GM19438 (cell line): ENCODE measurements at regions not wholly inside any gene's neighbourhood (a gene's known extent, or its start where the extent isn't known, plus 50 kb on each side); places are given as distances from the start of the nearest gene placed in this dataset.
"Not testable (repeated sequence)": the region's sequence is repeated elsewhere in the genome, so short reads cannot be mapped to it uniquely, and the experiment has no call there.

ENCODE experiments used
- ATAC-seq: cut with Tn5 transposase; IDR thresholded peaks from one replicate; pipeline ENCODE4 v1.9.1; 2021; ENCODE audit warnings: low read depth; ENCODE audit not compliant: unreplicated experiment

- ATAC-seq = no peak
Observed at GRCh38 chr10:3919709-3920308, 134.8 kb upstream of the KLF6 start.

- ATAC-seq = not testable (repeated sequence)
Observed at GRCh38 chr10:3917392-3917791, 132.4 kb upstream of the KLF6 start.

- ATAC-seq = no peak
Observed at GRCh38 chr10:3914733-3915132, 129.7 kb upstream of the KLF6 start.

DNA sequence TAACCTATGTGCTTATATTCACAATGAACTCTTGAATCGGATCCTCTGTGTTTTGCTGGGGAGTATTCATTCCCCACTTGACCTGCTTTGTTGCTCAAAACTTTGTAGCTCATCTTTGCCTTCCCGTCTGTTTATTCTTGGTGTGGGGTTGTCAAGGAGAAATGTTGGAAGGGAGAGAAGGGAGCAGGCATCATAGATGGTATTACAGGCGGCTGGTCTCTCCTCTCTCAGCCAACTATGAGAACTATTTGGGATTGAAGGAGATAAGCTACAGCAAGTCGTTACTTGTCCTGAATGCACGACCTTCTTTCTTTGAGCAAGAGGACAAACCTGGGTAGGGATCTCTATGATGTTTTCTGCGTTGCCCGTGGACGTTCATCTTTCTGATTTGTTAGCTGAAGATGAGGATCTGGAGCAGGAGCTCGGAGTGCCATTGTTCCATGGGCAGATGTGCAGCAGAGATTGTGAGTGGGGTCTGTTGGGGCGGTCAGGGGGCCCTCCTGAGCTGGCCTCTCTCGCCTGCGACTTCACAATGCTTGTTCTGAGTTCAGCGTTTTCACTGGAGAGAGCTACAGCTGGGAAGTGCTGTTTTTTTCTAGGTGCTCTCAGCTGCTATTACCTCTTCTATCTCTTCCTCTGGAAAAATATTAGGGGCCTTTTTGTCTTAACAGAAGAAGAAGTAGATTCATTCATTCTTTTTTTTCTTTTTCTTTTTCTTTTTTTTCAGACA is 126.9 kb upstream of the KLF6 start:
- no peak for ATAC-seq

DNA sequence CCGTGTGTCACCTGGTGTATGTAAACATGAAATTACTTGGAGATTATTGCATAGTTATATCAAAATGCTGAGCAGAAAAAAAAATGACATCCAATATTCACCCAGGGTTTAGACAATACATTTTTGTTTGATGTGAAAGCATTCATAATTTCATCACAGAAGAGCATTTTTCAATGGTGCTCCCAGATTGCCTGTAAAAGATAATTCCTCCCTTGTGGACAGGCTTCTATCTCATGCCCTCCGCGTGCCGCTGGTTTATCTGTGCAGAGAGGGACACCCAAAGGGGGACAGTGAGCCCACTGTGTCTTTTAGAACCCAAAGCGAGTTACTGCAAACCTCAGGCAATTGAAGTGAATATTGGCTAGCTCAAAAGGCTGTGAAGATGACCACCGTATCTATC is 126.2 kb upstream of the KLF6 start:
- ATAC-seq = no peak

GRCh38 chr10:3909339-3909738 is 124.3 kb upstream of the KLF6 start:
- no peak for ATAC-seq

GRCh38 chr10:3908183-3908582 is 123.2 kb upstream of the KLF6 start:
- no peak for ATAC-seq

- no peak for ATAC-seq
Observed at GRCh38 chr10:3907514-3907913, 122.5 kb upstream of the KLF6 start.

GRCh38 chr10:3906511-3907111 is 121.6 kb upstream of the KLF6 start:
- ATAC-seq = no peak

DNA sequence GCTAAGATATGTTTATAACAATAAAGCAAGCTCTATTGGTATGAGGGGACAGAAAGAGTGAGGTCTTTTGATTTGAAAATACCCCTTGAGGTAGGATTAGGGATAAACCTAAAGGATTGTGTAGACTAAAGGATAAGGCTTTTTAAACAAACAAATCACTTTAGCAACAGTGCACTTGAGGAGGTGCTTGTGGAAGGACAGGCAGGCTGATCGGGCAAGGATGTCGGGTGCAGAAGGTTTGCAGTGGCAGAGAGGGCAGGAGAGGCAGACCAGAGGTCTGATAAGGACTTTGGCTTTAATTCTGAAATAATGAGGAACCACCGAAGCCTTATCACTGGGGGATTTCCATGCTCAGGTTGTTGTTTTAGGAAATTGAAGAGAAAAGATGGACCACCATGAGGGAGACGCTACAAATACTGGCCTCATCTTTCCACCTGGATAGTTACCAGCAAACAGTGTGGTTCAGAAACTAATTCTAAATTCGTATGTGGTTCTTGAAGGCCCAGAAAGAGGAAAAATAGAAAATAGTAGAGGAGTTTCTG is 119.5 kb upstream of the KLF6 start:
- no peak for ATAC-seq

DNA sequence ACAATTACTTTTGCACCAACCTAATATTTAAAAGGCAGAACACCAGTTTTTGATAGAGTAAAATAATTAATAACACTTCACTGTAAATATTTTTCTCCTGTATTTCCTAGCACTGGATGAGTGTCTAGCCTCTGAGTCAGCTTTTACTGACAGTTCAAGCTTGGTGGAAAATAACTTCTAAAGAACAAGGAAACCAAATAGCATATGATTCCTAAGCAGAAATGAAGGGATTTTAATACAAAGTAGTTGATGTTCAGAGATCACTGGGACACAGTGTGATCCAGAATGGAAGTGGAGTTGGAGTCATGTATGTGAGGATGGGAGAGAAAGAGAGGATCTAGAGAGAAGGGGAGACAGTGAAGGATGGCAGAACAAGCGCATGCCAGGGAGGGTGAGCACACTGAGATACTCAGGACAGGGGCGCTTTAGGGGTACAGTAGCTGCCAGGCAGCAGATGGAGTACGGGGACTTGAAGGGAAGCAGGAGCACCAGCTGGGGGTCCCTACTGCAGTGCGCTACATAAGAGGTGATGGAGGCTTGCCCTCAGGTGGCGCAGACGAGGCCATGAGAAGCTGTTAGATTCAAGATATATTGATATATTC is 117.9 kb upstream of the KLF6 start:
- ATAC-seq = peak; percentile 25

DNA sequence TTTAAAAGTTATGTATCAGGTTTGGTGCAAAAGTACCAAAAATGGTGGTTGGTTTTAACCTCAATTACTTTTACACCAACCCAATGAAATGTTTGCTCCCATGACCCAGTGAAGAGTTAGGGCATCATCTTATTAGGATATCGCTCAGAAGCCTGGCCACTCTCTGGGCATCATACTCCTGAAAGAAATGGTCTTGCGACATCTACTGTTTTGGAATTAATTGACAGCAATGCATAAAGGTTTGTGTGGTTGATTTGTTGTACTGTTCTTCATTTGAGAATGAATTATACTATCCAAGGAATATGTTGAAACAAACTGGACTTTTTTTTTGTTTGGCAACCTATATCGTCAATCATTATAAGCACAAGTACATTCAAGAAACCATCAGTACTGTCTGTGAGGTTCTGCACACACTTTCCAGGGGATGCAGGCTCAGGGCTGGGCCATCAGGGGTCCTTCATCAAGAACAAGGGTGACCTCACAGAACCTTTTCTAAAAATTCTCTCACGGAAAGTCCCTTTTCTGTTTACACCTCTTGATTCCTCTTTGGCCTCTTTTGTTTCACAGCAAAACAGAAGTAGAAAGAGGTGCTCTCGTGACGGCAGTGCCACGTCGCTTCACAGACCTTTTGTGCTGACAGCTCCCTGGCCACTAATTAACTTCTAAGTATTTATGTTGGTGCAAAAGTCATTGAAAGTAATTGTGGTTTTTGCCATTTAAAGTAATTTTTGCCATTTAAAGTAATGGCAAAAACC is 117.2 kb upstream of the KLF6 start:
- ATAC-seq = peak; percentile 90

DNA sequence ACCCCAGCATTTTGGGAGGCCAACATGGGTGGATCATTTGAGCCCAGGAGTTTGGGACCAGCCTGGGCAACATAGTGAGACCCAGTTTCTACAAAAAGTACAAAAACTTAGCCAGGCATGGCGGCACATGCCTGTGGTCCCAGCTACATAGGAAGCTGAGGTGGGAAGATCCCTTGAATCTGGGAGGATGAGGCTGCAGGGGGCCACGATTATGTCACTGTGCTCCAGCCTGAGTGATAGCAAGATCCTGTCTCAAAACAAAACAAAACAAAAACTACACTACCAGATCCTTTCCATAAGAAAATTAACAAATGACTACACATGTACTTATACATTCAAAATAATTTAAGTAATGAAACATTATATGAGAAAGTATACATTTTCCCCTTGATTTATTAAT is 116.4 kb upstream of the KLF6 start:
- ATAC-seq = no peak

DNA sequence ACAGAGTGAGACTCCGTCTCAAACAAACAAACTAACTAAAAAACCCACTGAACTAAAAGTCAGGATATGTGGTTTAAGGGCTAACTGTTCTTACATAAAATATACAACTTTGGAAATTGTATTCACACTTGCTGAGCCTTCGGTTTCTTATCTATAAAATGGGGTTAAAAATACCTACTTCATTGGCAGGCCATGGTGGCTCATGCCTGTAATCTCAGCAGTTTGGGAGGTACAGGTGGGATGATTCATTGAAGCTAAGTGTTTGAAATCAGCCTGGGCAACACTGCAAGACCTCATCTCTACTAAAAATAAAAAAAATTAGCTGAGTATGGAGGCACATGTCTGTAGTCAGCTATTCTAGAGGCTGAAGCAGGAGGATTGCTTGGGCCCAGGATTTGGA is 115.4 kb upstream of the KLF6 start:
- no peak for ATAC-seq

DNA sequence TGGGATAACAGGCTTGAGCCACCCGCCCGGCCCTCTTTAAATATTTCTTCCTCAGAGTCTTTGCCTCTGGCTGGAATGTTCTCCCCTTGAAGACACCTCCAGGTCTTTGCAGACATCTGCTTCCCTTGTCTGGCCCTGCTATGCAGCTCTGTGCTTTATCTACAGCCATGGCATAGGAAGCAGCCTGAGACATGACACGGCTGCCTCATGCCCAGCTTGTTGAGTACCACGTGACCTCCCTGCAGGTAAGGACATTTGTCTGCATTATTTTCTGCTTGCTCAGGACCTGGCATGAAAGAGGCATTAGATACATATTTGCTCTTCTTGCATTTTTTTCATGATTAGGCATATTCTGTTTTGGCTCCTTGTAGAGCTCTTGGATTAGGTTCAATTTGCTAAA is 113.8 kb upstream of the KLF6 start:
- ATAC-seq = no peak

DNA sequence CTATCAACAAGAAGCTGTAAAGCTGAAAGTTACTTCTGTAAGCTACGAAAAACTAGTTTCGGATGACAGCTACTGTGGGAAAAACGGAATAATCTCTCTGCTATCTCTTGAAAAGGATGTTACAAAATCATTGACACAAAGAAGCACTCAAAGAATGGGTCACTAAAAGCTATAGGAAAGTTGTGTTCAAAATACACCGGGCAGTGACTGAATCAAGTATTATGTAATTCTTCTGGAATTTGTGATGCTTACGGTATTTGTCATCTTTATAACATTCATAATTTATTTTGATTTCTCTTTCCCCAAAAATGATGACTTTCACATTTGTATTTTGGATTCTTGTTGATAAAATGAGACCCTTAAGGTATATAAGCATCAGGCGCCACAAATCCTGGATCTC is 112.1 kb upstream of the KLF6 start:
- no peak for ATAC-seq

GRCh38 chr10:3896161-3896560 is 111.2 kb upstream of the KLF6 start:
- ATAC-seq = no peak

- no peak for ATAC-seq
Observed at GRCh38 chr10:3895045-3895631, 110.1 kb upstream of the KLF6 start.

- no peak for ATAC-seq
Observed at GRCh38 chr10:3893901-3894563, 109.0 kb upstream of the KLF6 start.
